OCI-LY1 (cell line): ENCODE measurements at regions not wholly inside any gene's neighbourhood (a gene's known extent, or its start where the extent isn't known, plus 50 kb on each side); places are given as distances from the start of the nearest gene placed in this dataset.

Source experiments
- EZH2 ChIP-seq: fragments of 200-600 bp; sonication (generic), shearing (Covaris generic); IDR thresholded peaks from 2 replicates; pipeline ENCODE4 v1.8.0; 2017; ENCODE audit warnings: borderline replicate concordance, mixed run types, mild to moderate bottlenecking, antibody characterized with exemption, low read length, moderate library complexity, mixed read lengths
- TF ChIP-seq, protein P1 (sequence below): fragments of 200-600 bp; sonication (generic), shearing (Covaris generic); IDR thresholded peaks from 2 replicates; pipeline ENCODE4 v1.5.1; 2017; ENCODE audit warnings: mild to moderate bottlenecking, antibody characterized with exemption, low read length, moderate library complexity, mixed read lengths

DNA sequence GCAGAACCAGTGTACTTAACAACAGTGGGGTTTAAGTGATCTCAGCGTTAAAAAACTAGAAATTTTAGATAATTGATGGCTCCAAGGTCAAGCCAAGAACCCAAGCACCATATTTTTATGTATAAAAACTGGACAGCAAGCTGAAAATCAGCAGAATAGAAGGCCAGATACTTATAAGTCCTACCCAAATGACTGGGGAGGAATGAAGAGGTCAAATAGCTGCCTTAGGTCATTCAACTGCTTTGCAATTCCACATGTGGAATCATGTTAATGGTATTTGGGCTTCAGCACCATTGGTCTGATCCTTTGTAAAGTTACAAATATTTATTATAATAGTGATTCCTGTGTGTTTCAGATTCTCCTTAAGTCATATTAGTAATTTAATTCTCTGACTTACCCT is 108.4 kb downstream of the FAT3 start:
- TF ChIP-seq, protein P1, sequence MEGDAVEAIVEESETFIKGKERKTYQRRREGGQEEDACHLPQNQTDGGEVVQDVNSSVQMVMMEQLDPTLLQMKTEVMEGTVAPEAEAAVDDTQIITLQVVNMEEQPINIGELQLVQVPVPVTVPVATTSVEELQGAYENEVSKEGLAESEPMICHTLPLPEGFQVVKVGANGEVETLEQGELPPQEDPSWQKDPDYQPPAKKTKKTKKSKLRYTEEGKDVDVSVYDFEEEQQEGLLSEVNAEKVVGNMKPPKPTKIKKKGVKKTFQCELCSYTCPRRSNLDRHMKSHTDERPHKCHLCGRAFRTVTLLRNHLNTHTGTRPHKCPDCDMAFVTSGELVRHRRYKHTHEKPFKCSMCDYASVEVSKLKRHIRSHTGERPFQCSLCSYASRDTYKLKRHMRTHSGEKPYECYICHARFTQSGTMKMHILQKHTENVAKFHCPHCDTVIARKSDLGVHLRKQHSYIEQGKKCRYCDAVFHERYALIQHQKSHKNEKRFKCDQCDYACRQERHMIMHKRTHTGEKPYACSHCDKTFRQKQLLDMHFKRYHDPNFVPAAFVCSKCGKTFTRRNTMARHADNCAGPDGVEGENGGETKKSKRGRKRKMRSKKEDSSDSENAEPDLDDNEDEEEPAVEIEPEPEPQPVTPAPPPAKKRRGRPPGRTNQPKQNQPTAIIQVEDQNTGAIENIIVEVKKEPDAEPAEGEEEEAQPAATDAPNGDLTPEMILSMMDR = no peak
- no peak for TF ChIP-seq EZH2
